Thymus (tissue), 11 donors: ENCODE measurements at regions not wholly inside any gene's neighbourhood (a gene's known extent, or its start where the extent isn't known, plus 50 kb on each side); places are given as distances from the start of the nearest gene placed in this dataset.
"Not testable (repeated sequence)": the region's sequence is repeated elsewhere in the genome, so short reads cannot be mapped to it uniquely, and the experiment has no call there.

Experiments used
- DNase-seq, 9 donors: peaks; one replicate each; pipeline ENCODE4 v3.0.0-alpha.2; 2013; ENCODE audit warnings: low spot score in 9 of 9, low read depth in 6 of 9, missing footprints in 1 of 9
- H3K27ac ChIP-seq, 2 donors: one replicate each; pipeline ENCODE4 v1.5.1; 2013; ENCODE audit warnings: control low read depth in 1 of 2, low read depth in 1 of 2, low read length in 1 of 2, mild to moderate bottlenecking in 1 of 2, moderate library complexity in 1 of 2
- H3K27me3 ChIP-seq, 2 donors: one replicate each; pipeline ENCODE4 v1.5.1; 2013; ENCODE audit warnings: low read length in 1 of 2; ENCODE audit not compliant: control insufficient read depth in 2 of 2, insufficient read depth in 1 of 2
- H3K36me3 ChIP-seq, 2 donors: one replicate each; pipeline ENCODE4 v1.5.1; 2013; ENCODE audit warnings: low read length in 1 of 2, mild to moderate bottlenecking in 1 of 2, moderate library complexity in 1 of 2; ENCODE audit not compliant: control insufficient read depth in 2 of 2, insufficient read depth in 2 of 2
- H3K4me1 ChIP-seq, 2 donors: one replicate each; pipeline ENCODE4 v1.5.1; 2013; ENCODE audit warnings: low read length in 2 of 2; ENCODE audit not compliant: control insufficient read depth in 2 of 2, insufficient read depth in 2 of 2
- H3K4me3 ChIP-seq, 2 donors: one replicate each; pipeline ENCODE4 v1.5.1; 2013; ENCODE audit warnings: low read length in 2 of 2, control low read depth in 1 of 2, mild to moderate bottlenecking in 1 of 2
- H3K9me3 ChIP-seq, 2 donors: one replicate each; pipeline ENCODE4 v1.5.1; 2013; ENCODE audit warnings: low read length in 1 of 2, mild to moderate bottlenecking in 1 of 2; ENCODE audit not compliant: control insufficient read depth in 2 of 2, insufficient read depth in 1 of 2
- WGBS: extraction: QIAGEN DNeasy Blood & Tissue Kit; methylation state at CpG from one replicate; pipeline ENCODE4 v1.1.7; 2013; 5-methylcytosine and 5-hydroxymethylcytosine counted together
- donor health status: healthy.

DNA sequence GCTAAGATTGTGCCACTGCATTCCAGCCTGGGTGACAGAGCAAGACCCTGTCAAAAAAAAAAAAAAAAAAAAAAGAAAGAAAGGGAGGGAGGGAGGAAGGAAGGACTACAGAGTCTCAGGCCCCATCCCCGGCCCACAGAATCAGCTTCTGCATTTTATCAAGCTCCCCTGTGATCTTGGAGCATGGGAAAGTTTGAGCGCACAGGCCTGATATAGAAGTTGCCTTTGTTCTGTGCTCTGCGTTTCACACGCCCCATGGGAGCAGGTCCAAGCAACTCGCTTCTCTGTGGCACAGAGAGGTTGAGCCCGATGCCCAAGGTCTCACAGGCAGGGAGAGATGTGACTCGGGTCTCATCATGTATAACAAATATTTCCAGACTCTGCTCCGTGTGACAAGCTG, 101.8 kb downstream of the PHETA1 start:
- Histone ChIP-seq H3K9me3 (no peaks in the 10 kb centered on the region), H3K4me1 (no peaks in the 10 kb centered on the region), H3K27ac (no peak overlapping the region), H3K36me3 (no peaks in the 10 kb centered on the region), H3K27me3 (peaks cover 0 to 2% of the 10 kb centered on the region in 2 donors), H3K4me3 (no peak overlapping the region)
- DNase-seq: no peak
- WGBS: 89% methylated on average over 8 of the region's 8 CpGs

GRCh38 chr12:111261911-111262676, 106.8 kb downstream of the PHETA1 start:
- Histone ChIP-seq H3K27me3 (no peaks in the 10 kb centered on the region), H3K36me3 (no peaks in the 10 kb centered on the region), H3K4me1 (no peaks in the 10 kb centered on the region), H3K4me3 (no peak overlapping the region), H3K27ac (no peak overlapping the region), H3K9me3 (no peaks in the 10 kb centered on the region)
- no peak for DNase-seq
- 89% methylated on average over 6 of the region's 6 CpGs for WGBS

DNA sequence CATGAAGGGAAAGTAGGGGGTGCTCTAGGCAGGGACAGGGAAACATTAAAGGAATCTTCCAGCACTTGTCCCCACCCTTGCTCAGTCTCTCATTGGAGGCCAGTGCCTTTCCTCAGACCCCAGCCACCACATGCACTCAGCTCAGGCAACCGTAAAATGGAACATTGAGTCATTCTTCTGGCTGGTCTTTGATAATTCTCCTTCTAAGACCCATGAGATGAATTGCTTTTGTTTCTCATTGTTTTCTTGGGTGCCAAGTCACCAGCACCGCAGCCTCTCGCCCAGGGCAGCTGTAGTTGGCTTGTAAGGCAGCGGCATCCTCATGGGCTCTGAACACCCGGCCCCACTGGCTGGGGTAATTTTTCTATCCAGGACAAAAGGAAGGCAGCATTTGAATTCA, 108.2 kb downstream of the PHETA1 start:
- WGBS: 96% methylated on average over 5 of the region's 5 CpGs

DNA sequence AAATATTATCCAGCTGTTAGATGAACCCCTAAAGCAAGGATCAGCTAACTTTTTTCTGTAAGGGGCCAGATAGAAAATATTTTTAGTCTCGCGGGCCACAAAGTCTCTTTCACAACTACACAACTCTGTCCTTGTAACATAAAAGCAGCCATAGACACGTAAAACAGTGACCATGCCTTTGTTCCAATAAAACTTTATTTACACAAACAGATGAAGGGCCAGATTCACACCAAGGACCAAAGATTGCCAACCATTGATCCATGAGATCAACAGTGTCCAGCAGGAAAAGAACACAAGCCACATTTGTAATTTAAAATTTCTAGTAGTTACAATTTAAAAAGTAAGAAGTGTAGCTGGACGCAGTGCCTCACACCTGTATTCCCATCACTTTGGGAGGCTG, 109.7 kb downstream of the PHETA1 start:
- Histone ChIP-seq H3K4me1 (no peaks in the 10 kb centered on the region), H3K9me3 (no peaks in the 10 kb centered on the region), H3K4me3 (no peak overlapping the region), H3K27ac (no peak overlapping the region), H3K36me3 (no peaks in the 10 kb centered on the region), H3K27me3 (no peaks in the 10 kb centered on the region)
- WGBS: 97% methylated on average over 4 of the region's 4 CpGs
- no peak for DNase-seq

More for the DNA sequence above, 108.2 kb downstream of the PHETA1 start:
- H3K27me3 ChIP-seq: no peaks in the 10 kb centered on the region
- no peak for DNase-seq
- no peaks in the 10 kb centered on the region for H3K4me1 ChIP-seq
- H3K4me3 ChIP-seq: no peak overlapping the region
- no peak overlapping the region for H3K27ac ChIP-seq
- no peaks in the 10 kb centered on the region for H3K36me3 ChIP-seq
- H3K9me3 ChIP-seq: no peaks in the 10 kb centered on the region

- WGBS: 97% methylated on average over 10 of the region's 10 CpGs
- H3K4me3 ChIP-seq, DNase-seq, H3K36me3 ChIP-seq, H3K27ac ChIP-seq, H3K27me3 ChIP-seq, H3K9me3 ChIP-seq, H3K4me1 ChIP-seq: not testable (repeated sequence)
These were observed 110.8 kb downstream of the PHETA1 start for GRCh38 chr12:111258081-111258480.

DNA sequence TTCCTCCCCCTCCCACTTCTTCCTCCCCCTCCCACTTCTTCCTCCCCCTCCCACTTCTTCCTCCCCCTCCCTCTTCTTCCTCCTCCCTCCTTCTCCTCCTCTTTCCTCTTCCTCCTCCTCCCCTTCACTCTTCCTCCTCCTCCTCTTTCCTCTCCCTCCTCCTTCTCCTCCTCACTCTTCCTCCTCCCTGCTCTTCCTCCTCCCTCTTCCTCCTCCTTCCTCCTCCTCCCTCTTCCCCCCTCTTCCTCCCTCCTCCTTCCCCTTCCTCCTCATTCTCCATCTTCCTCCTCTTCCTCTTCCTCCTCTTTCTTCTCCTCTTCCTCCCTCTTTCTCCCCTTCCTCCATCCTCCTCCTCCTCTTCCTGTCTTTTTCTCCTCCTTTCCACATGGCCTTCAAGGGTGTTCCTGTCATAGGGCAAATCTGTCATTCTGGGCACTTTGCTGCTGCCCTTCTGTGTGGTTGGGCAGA, 111.4 kb downstream of the PHETA1 start:
- H3K27ac ChIP-seq: no peak overlapping the region
- no peaks in the 10 kb centered on the region for H3K9me3 ChIP-seq
- no peaks in the 10 kb centered on the region for H3K27me3 ChIP-seq
- DNase-seq: no peak
- H3K4me3 ChIP-seq: no peak overlapping the region
- no peaks in the 10 kb centered on the region for H3K36me3 ChIP-seq
- H3K4me1 ChIP-seq: no peaks in the 10 kb centered on the region

DNA sequence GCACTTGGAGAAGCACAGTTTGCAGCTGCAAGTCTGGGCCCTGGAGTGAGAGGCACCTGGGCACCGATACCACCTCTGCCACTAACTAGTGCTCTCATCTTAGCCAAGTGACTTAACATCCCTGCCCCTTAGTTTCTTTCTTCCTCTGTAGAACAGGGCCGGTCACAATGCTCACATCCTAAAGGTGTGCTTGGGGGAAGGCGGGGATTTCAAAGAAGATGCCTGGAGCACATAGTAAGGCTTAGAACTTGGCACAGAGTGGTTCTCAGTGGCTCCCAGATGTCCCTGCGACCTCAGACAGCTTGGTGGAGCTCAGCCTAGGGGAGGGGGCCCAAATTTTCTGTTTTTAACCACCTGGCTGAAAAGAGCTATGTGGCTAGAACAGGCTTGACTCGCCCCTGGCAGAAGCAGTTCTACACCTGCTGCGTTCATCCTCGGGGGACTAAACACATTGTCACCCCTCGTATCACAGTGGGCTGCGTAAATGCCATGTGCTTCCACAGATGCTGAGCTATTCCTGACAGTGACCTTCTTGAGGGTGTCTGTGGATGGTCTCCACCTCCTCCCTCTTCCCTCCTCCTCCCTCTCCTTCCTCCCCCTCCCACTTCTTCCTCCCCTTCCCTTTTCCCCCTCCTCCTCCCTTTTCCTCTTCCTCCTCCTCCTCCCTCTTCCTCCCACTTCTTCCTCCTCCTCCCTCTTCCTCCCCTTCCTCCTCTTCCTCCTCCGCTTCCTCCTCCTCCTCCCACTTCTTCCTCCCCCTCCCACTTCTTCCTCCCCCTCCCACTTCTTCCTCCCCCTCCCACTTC, 112.1 kb downstream of the PHETA1 start:
- no peaks in the 10 kb centered on the region for H3K27me3 ChIP-seq
- no peak overlapping the region for H3K4me3 ChIP-seq
- H3K9me3 ChIP-seq: no peaks in the 10 kb centered on the region
- H3K36me3 ChIP-seq: no peaks in the 10 kb centered on the region
- no peak for DNase-seq
- H3K27ac ChIP-seq: no peak overlapping the region
- no peaks in the 10 kb centered on the region for H3K4me1 ChIP-seq
- 82% methylated on average over 10 of the region's 10 CpGs for WGBS

GRCh38 chr12:111255261-111255660, 113.6 kb downstream of the PHETA1 start:
- Histone ChIP-seq H3K4me1 (no peaks in the 10 kb centered on the region), H3K36me3 (no peaks in the 10 kb centered on the region), H3K27ac (no peak overlapping the region), H3K4me3 (no peak overlapping the region), H3K27me3 (no peaks in the 10 kb centered on the region), H3K9me3 (no peaks in the 10 kb centered on the region)
- no peak for DNase-seq
- 81% methylated on average over 7 of the region's 7 CpGs for WGBS

GRCh38 chr12:111254106-111254505, 114.8 kb downstream of the PHETA1 start:
- no peaks in the 10 kb centered on the region for H3K4me1 ChIP-seq
- WGBS: 87% methylated on average over 3 of the region's 3 CpGs
- no peaks in the 10 kb centered on the region for H3K27me3 ChIP-seq
- H3K27ac ChIP-seq: no peak overlapping the region
- H3K4me3 ChIP-seq: no peak overlapping the region
- H3K36me3 ChIP-seq: no peaks in the 10 kb centered on the region
- no peaks in the 10 kb centered on the region for H3K9me3 ChIP-seq
- no peak for DNase-seq
